GM18861 (cell line): ENCODE measurements at regions not wholly inside any gene's neighbourhood (a gene's known extent, or its start where the extent isn't known, plus 50 kb on each side); places are given as distances from the start of the nearest gene placed in this dataset.
"Not testable (repeated sequence)": the region's sequence is repeated elsewhere in the genome, so short reads cannot be mapped to it uniquely, and the experiment has no call there.

ENCODE experiments used
- ATAC-seq: cut with Tn5 transposase; IDR thresholded peaks from one replicate; pipeline ENCODE4 v1.9.1; 2021; ENCODE audit not compliant: unreplicated experiment

- no peak for ATAC-seq
These were observed 123.5 kb upstream of the TRHDE start for GRCh38 chr12:72148709-72149108.

DNA sequence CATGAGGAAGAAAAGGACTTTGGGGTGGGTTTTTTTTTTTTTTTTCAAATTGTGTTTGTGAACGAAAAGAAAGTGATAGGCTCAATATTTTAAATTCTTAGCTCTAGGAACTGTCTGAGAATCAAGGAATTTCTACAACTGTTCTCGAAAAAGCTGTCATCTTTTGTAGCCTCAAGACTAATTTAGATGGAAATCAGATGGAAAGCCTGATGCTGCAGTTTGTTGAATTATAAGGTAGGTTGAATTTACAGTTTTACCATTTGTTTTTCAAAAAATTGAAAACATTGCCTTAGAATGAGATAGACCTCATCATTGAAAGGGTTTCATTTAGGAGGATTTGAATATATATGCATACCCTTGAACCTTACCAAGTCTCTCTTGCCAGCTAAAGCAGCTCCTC lies 109.3 kb upstream of the TRHDE start:
- ATAC-seq = no peak

DNA sequence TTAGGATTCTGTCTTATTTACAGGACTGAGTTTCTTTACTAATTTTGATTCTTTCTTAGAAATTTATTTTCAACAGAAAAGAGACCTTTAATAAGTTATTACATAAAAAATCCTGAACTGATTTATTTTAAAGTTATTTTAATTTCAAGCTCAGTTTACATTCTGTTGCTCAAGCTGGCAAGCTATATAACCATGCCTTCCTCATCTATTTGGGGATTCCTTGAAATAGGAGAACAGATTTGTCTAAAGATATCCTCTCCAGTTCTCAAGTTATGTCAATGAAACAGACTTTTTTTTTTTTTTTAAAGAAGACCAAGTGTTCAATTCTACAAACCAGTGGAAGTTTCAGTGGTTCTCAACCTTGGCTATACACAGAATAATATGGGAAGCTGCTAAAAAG lies 103.3 kb upstream of the TRHDE start:
- no peak for ATAC-seq

GRCh38 chr12:72173974-72174373 lies 98.2 kb upstream of the TRHDE start:
- ATAC-seq = no peak

DNA sequence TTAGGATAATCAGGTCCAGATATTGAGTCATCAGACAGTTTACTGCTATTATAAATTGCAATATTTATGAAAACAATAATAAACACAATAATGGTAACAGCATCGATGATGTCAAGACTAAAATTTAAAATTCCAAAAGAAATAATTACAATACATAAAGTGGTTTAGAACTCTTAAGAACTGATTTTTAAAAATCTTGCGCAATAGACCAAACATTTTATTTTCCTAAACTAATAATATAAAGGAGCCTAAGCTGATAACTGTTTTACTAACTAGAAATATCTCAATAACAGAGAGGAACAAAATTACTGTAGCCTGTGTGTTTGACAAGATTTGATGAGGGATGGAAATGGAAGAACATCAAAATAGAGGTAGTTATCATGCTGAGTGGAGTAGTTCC lies 93.9 kb upstream of the TRHDE start:
- no peak for ATAC-seq

GRCh38 chr12:72178871-72179270 lies 93.3 kb upstream of the TRHDE start:
- ATAC-seq = no peak

- no peak for ATAC-seq
These were observed 92.3 kb upstream of the TRHDE start for GRCh38 chr12:72179841-72180240.

GRCh38 chr12:72184971-72185533 lies 87.1 kb upstream of the TRHDE start:
- ATAC-seq = not testable (repeated sequence)

GRCh38 chr12:72189266-72189665 lies 82.9 kb upstream of the TRHDE start:
- ATAC-seq = no peak

GRCh38 chr12:72191761-72192160 lies 80.4 kb upstream of the TRHDE start:
- ATAC-seq = no peak

DNA sequence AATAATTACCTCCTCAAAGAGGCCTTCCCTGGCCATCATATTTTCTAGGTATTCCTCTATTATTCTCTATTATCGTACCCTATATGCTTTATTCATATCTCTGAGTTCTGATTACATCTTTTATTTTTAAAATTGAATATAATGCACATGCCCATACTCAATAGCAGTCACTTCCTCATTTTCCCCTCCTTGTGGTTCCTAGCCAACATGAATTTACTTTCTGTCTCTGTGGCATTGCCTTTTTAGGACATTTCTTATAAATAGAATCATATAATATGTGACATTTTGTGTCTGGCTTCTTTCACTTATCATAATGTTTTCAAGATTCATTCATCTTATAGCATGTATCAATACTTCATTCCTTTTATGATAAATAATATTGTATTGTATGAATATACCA lies 74.4 kb upstream of the TRHDE start:
- ATAC-seq = no peak

- ATAC-seq = no peak
These were observed 70.7 kb upstream of the TRHDE start for GRCh38 chr12:72201457-72201856.

- ATAC-seq = no peak
These were observed 68.3 kb upstream of the TRHDE start for GRCh38 chr12:72203764-72204335.

GRCh38 chr12:72207079-72207478 lies 65.1 kb upstream of the TRHDE start:
- no peak for ATAC-seq

GRCh38 chr12:72207486-72208409 lies 64.4 kb upstream of the TRHDE start:
- no peak for ATAC-seq

GRCh38 chr12:72209086-72209485 lies 63.1 kb upstream of the TRHDE start:
- ATAC-seq = no peak

- ATAC-seq = no peak
These were observed 58.0 kb upstream of the TRHDE start for GRCh38 chr12:72214163-72214562.

GRCh38 chr12:72215287-72215686 lies 56.9 kb upstream of the TRHDE start:
- not testable (repeated sequence) for ATAC-seq

- ATAC-seq = no peak
These were observed 52.2 kb upstream of the TRHDE start for GRCh38 chr12:72219937-72220336.
